ENCODE measurements at regions not wholly inside any gene's neighbourhood (a gene's known extent, or its start where the extent isn't known, plus 50 kb on each side); places are given as distances from the start of the nearest gene placed in this dataset.

- no peak for TF ChIP-seq POLR2AphosphoS5 (IDR thresholded peaks at IDR 0.05; ENCODE audit: insufficient read depth, low read depth, low read length)
- no peak for TF ChIP-seq CTCF (IDR thresholded peaks at IDR 0.05; ENCODE audit: extremely low read depth in 1 of 2, insufficient read depth in 1 of 2, low read depth in 1 of 2, low read length in 2 of 2)
- TF ChIP-seq GATA2 (IDR thresholded peaks at IDR 0.05; ENCODE audit: insufficient read depth, insufficient read length, low read depth, low read length) = no peak
- no peak for TF ChIP-seq MYC (IDR thresholded peaks at IDR 0.05; ENCODE audit: low read depth, low read length)
- no peak for TF ChIP-seq POLR2A (IDR thresholded peaks at IDR 0.05; ENCODE audit: low read depth, low read length)
- TF ChIP-seq EZH2 (IDR thresholded peaks at IDR 0.05; ENCODE audit: borderline replicate concordance, low read depth, low read length, severe bottlenecking) = no peak
- TF ChIP-seq, protein P1, sequence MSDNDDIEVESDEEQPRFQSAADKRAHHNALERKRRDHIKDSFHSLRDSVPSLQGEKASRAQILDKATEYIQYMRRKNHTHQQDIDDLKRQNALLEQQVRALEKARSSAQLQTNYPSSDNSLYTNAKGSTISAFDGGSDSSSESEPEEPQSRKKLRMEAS (IDR thresholded peaks at IDR 0.05; ENCODE audit: insufficient read depth, insufficient read length) = no peak
- dilution Hi-C loops (cut with MboI; ENCODE audit: extremely low pct_ligation_motif_present, low sequenced_read_pairs) = no loop called here
- Histone ChIP-seq H3K9ac (replicated peaks; ENCODE audit: extremely low read depth, insufficient read depth, low read length) (no peak overlapping the region), H3K79me2 (ENCODE audit: control insufficient read depth, insufficient read depth, low read length) (no peaks in the 10 kb centered on the region), H3K4me2 (ENCODE audit: insufficient read depth, low read length) (no peak overlapping the region), H4K20me1 (replicated peaks; ENCODE audit: control insufficient read depth, extremely low read depth, insufficient read depth, low read length) (no peaks in the 10 kb centered on the region), H3K9me1 (replicated peaks; ENCODE audit: control insufficient read depth, extremely low read depth, insufficient read depth, low read length) (no peaks in the 10 kb centered on the region), H3K27ac (ENCODE audit: insufficient read depth, low read depth, low read length) (no peak overlapping the region), H2AFZ (ENCODE audit: low read depth, low read length) (no peak overlapping the region), H3K9me3 (replicated peaks; ENCODE audit: control insufficient read depth, insufficient read depth, low read length) (peaks cover 8% of the 10 kb centered on the region), H3K27me3 (ENCODE audit: control insufficient read depth in 2 of 2, insufficient read depth in 2 of 2, low read length in 2 of 2) (no peaks in the 10 kb centered on the region), H3K4me1 (ENCODE audit: control insufficient read depth, extremely low read depth, insufficient read depth, low read length) (no peaks in the 10 kb centered on the region), H3K4me3 (replicated peaks in 1 of 3; ENCODE audit: insufficient read depth in 1 of 3, low read depth in 1 of 3, low read length in 3 of 3) (no peak overlapping the region), H3K36me3 (ENCODE audit: control insufficient read depth in 2 of 2, extremely low read depth in 1 of 2, insufficient read depth in 2 of 2, low read length in 2 of 2) (no peaks in the 10 kb centered on the region)
- DNase-seq (ENCODE audit: low read depth, low spot score) (no peak), FAIRE-seq (no peak)
- intact Hi-C loops (cut with micrococcal nuclease) = no loop called here
- CTCF ChIA-PET = no interaction called here
- POLR2A ChIA-PET = no interaction called here
- BruUV-seq (replicated peaks) = no TSS peak
These were observed 231.7 kb upstream of the AJAP1 start for GRCh38 chr1:4422504-4423289.
